ENCODE measurements at regions not wholly inside any gene's neighbourhood (a gene's known extent, or its start where the extent isn't known, plus 50 kb on each side); places are given as distances from the start of the nearest gene placed in this dataset.

DNA sequence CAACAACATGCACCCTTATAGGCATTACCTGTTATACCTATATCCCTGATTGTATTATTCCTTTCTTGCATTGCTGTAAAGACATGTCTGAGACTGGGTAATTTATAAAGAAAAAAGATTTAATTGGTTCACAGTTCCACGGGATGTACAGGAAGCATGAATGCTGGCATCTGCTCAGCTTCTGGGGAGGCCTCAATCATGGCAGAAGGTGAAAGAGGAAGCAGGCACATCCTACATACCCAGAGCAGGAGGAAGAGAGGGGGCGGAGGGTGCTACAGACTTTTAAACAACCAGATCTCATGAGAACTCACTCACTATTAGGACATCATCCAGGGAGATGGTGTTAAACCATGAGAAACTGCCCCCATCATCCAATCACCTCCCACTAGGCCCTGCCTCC lies 191.7 kb upstream of the SPHKAP start:
- TF ChIP-seq POLR2A (IDR thresholded peaks at IDR 0.05; ENCODE audit: low read length), result no peak
- no peak for TF ChIP-seq GATA1 (IDR thresholded peaks at IDR 0.05; ENCODE audit: low read depth, low read length)
